ENCODE measurements at regions not wholly inside any gene's neighbourhood (a gene's known extent, or its start where the extent isn't known, plus 50 kb on each side); places are given as distances from the start of the nearest gene placed in this dataset.

GRCh38 chr2:62559582-62559981, 53.6 kb upstream of the TMEM17 start:
- H3K4me2 ChIP-seq (ENCODE audit: low read depth, low read length): no peak overlapping the region
- H4K20me1 ChIP-seq (ENCODE audit: insufficient read depth, low read length): no peaks in the 10 kb centered on the region
- ChIA-PET CTCF (no interaction called here), POLR2A (ENCODE audit: unreplicated experiment) (no interaction called here)
- no peak overlapping the region for H3K23ac ChIP-seq (ENCODE audit: low read depth, low read length)
- no peak overlapping the region for H2AFZ ChIP-seq (replicated peaks; ENCODE audit: low read length, poor library complexity)
- DNase-seq: no peak
- no peak overlapping the region for H3K18ac ChIP-seq (ENCODE audit: low read depth, low read length)
- no peaks in the 10 kb centered on the region for H3K79me1 ChIP-seq (ENCODE audit: low read depth in 1 of 2, low read length in 2 of 2)
- no peak overlapping the region for H4K91ac ChIP-seq (ENCODE audit: insufficient read depth, low read depth, low read length)
- H2BK5ac ChIP-seq (ENCODE audit: low read depth, low read length, poor library complexity, severe bottlenecking): no peak overlapping the region
- no peak overlapping the region for H3K9ac ChIP-seq (ENCODE audit: low read depth, low read length)
- H3K36me3 ChIP-seq (ENCODE audit: control insufficient read depth, insufficient read depth, low read length): no peaks in the 10 kb centered on the region
- no peak for TF ChIP-seq MXI1 (IDR thresholded peaks at IDR 0.05; ENCODE audit: borderline replicate concordance, low read depth, low read length)
- no peak for TF ChIP-seq CTCF (conservative IDR thresholded peaks at IDR 0.05; ENCODE audit: low read depth, low read length)
- TF ChIP-seq RFX5 (IDR thresholded peaks at IDR 0.05; ENCODE audit: low read depth, low read length): no peak
- no peak for TF ChIP-seq BHLHE40 (IDR thresholded peaks at IDR 0.05; ENCODE audit: low read depth, low read length)
- no peak for TF ChIP-seq MAZ (IDR thresholded peaks at IDR 0.05; ENCODE audit: borderline replicate concordance, low read depth, low read length)
- no peak for TF ChIP-seq RAD21 (IDR thresholded peaks at IDR 0.05; ENCODE audit: low read length)
- peak; percentile 22; the same call in 1 of the 2 replicates for TF ChIP-seq MAFK (IDR thresholded peaks at IDR 0.05; ENCODE audit: low read depth, low read length)
- H3K14ac ChIP-seq (replicated peaks; ENCODE audit: low read depth, low read length): no peak overlapping the region
- no peak overlapping the region for H3K4me3 ChIP-seq (ENCODE audit: insufficient read depth, low read depth, low read length)
- dilution Hi-C loops (cut with HindIII; ENCODE audit: low sequenced_read_pairs, unreplicated experiment) (no loop called here), in situ Hi-C loops (cut with MboI; ENCODE audit: low sequenced_read_pairs) (no loop called here), intact Hi-C loops (cut with micrococcal nuclease) (no loop called here)
- H3K4ac ChIP-seq (ENCODE audit: low read depth, low read length): no peak overlapping the region
- H2BK120ac ChIP-seq (ENCODE audit: low read depth, low read length): no peak overlapping the region
- H3K9me1 ChIP-seq (ENCODE audit: insufficient read depth, low read length): no peaks in the 10 kb centered on the region
- no peak overlapping the region for H2BK15ac ChIP-seq (ENCODE audit: low read depth, low read length)
- no peak overlapping the region for H3K27ac ChIP-seq (ENCODE audit: insufficient read depth, low read length)
- no peak for ATAC-seq (ENCODE audit: low read depth)
- no peaks in the 10 kb centered on the region for H3K4me1 ChIP-seq (ENCODE audit: control insufficient read depth, insufficient read depth, low read length)
- BruUV-seq (replicated peaks): no TSS peak
- no peak overlapping the region for H2AK9ac ChIP-seq (replicated peaks; ENCODE audit: low read depth, low read length, poor library complexity)
- H2AK5ac ChIP-seq (ENCODE audit: low read depth, low read length): no peak overlapping the region
- H3K9me3 ChIP-seq (ENCODE audit: control insufficient read depth, insufficient read depth, low read length): no peaks in the 10 kb centered on the region; the same call in 1 of the 2 replicates
- no peak overlapping the region for H3K56ac ChIP-seq (ENCODE audit: extremely low read depth, insufficient read depth, low read length)
- H4K5ac ChIP-seq (ENCODE audit: low read depth, low read length): no peak overlapping the region
- WGBS, 2 experiments (ENCODE audit: extremely low coverage in 2 of 2, insufficient read length in 1 of 2): no CpG with 5 or more reads among the region's 2 CpGs
- H4K8ac ChIP-seq (ENCODE audit: low read depth in 2 of 2, low read length in 2 of 2): no peak overlapping the region
- H2BK20ac ChIP-seq (ENCODE audit: low read depth, low read length): no peak overlapping the region
- H3K27me3 ChIP-seq (ENCODE audit: control insufficient read depth, insufficient read depth, low read length): no peaks in the 10 kb centered on the region

All from IMR-90 (cell line).